ENCODE measurements at regions not wholly inside any gene's neighbourhood (a gene's known extent, or its start where the extent isn't known, plus 50 kb on each side); places are given as distances from the start of the nearest gene placed in this dataset.

- TF ChIP-seq CTCF (IDR thresholded peaks at IDR 0.05): no peak
- no peak for TF ChIP-seq POLR2A (IDR thresholded peaks at IDR 0.05)
- no peak for TF ChIP-seq POLR2AphosphoS5 (IDR thresholded peaks at IDR 0.05)
Observed at GRCh38 chr10:30200017-30200415, 140.6 kb upstream of the JCAD start.

All from transverse colon (tissue), 4 donors.